HG02970 (cell line): ENCODE measurements at regions not wholly inside any gene's neighbourhood (a gene's known extent, or its start where the extent isn't known, plus 50 kb on each side); places are given as distances from the start of the nearest gene placed in this dataset.

Source experiments
- ATAC-seq: cut with Tn5 transposase; IDR thresholded peaks from one replicate; pipeline ENCODE4 v1.9.1; 2021; ENCODE audit warnings: mild to moderate bottlenecking, moderate library complexity, moderate number of reproducible peaks; ENCODE audit not compliant: unreplicated experiment, low FRiP score

GRCh38 chr14:41418851-41419250, 187.8 kb upstream of the LRFN5 start:
- no peak for ATAC-seq

GRCh38 chr14:41409806-41410205, 196.9 kb upstream of the LRFN5 start:
- no peak for ATAC-seq

- no peak for ATAC-seq
Measured at GRCh38 chr14:41404126-41404525, 202.6 kb upstream of the LRFN5 start.

GRCh38 chr14:41403360-41403759, 203.3 kb upstream of the LRFN5 start:
- ATAC-seq: no peak

GRCh38 chr14:41397926-41398325, 208.8 kb upstream of the LRFN5 start:
- ATAC-seq: no peak

GRCh38 chr14:41393512-41393911, 213.2 kb upstream of the LRFN5 start:
- ATAC-seq: no peak

- ATAC-seq: no peak
Measured at GRCh38 chr14:41392226-41392625, 214.4 kb upstream of the LRFN5 start.

- no peak for ATAC-seq
Measured at GRCh38 chr14:41389355-41389754, 217.3 kb upstream of the LRFN5 start.

GRCh38 chr14:41385797-41386196, 220.9 kb upstream of the LRFN5 start:
- no peak for ATAC-seq

GRCh38 chr14:41380017-41380416, 226.7 kb upstream of the LRFN5 start:
- no peak for ATAC-seq

- ATAC-seq: no peak
Measured at GRCh38 chr14:41378526-41378925, 228.2 kb upstream of the LRFN5 start.

GRCh38 chr14:41377932-41378331, 228.7 kb upstream of the LRFN5 start:
- ATAC-seq: no peak

GRCh38 chr14:41374092-41374491, 232.6 kb upstream of the LRFN5 start:
- ATAC-seq: no peak

GRCh38 chr14:41362139-41362538, 244.5 kb upstream of the LRFN5 start:
- ATAC-seq: no peak

- ATAC-seq: no peak
Measured at GRCh38 chr14:41360126-41360525, 246.6 kb upstream of the LRFN5 start.

- ATAC-seq: no peak
Measured at GRCh38 chr14:41355866-41356265, 250.8 kb upstream of the LRFN5 start.

GRCh38 chr14:41350476-41350875, 256.2 kb upstream of the LRFN5 start:
- no peak for ATAC-seq

GRCh38 chr14:41349289-41349910, 257.3 kb upstream of the LRFN5 start:
- no peak for ATAC-seq

- no peak for ATAC-seq
Measured at GRCh38 chr14:41343857-41344256, 262.8 kb upstream of the LRFN5 start.

GRCh38 chr14:41313196-41313595, 293.5 kb upstream of the LRFN5 start:
- ATAC-seq: no peak

- ATAC-seq: no peak
Measured at GRCh38 chr14:41303506-41303905, 303.2 kb upstream of the LRFN5 start.

GRCh38 chr14:41302776-41303175, 303.9 kb upstream of the LRFN5 start:
- no peak for ATAC-seq

- ATAC-seq: no peak
Measured at GRCh38 chr14:41299924-41300323, 306.8 kb upstream of the LRFN5 start.
